Gastrocnemius medialis (tissue), 4 donors: ENCODE measurements at regions not wholly inside any gene's neighbourhood (a gene's known extent, or its start where the extent isn't known, plus 50 kb on each side); places are given as distances from the start of the nearest gene placed in this dataset.

ENCODE experiments used
- ATAC-seq, 2 donors: fragments of 150-250 bp; one replicate each; pipeline ENCODE4 v1.9.1; 2016
- DNase-seq, 2 donors: peaks; one replicate each; pipeline ENCODE4 v3.0.0-alpha.2; 2019
- H3K27ac ChIP-seq, 4 donors: fragments of 200-600 bp; sonication (generic); 1 replicate in 1 of 4; 2 replicates in 3 of 4; pipeline ENCODE4 v1.5.1; 2016 to 2018; ENCODE audit warnings: mild to moderate bottlenecking in 2 of 4, moderate library complexity in 1 of 4
- H3K27me3 ChIP-seq, 3 donors: fragments of 200-600 bp; sonication (generic) in 2 of 3; 1 replicate in 1 of 3; 2 replicates in 2 of 3; pipeline versions ENCODE4 v1.5.1 to v1.6.0; 2016 to 2019; ENCODE audit warnings: mild to moderate bottlenecking in 1 of 3, moderate library complexity in 1 of 3
- H3K36me3 ChIP-seq, 2 donors: fragments of 200-600 bp; sonication (generic) in 1 of 2; one replicate each; pipeline ENCODE4 v1.5.1; 2017 to 2018
- H3K4me1 ChIP-seq, 2 donors: fragments of 200-600 bp; sonication (generic) in 1 of 2; one replicate each; pipeline ENCODE4 v1.5.1; 2016 to 2017; ENCODE audit warnings: mild to moderate bottlenecking in 2 of 2
- H3K4me3 ChIP-seq, 4 donors: fragments of 200-600 bp; sonication (generic) in 3 of 4; 1 replicate in 1 of 4; 2 replicates in 3 of 4; pipeline ENCODE4 v1.5.1; 2016 to 2019; ENCODE audit warnings: mild to moderate bottlenecking in 2 of 4
- H3K9me3 ChIP-seq, 3 donors: fragments of 200-600 bp; sonication (generic) in 2 of 3; 1 replicate in 1 of 3; 2 replicates in 2 of 3; pipeline ENCODE4 v1.5.1; 2016 to 2019
- CTCF ChIP-seq, 5 experiments: fragments of 450-650 bp in 3 of 5; fragments of 200-600 bp in 2 of 5; sonication (generic) in 2 of 5; IDR thresholded peaks in 4 of 5; conservative IDR thresholded peaks in 1 of 5; 1 replicate in 4 of 5; 2 replicates in 1 of 5; pipeline ENCODE4 v1.5.1; 2016 to 2019; ENCODE audit warnings: antibody characterized with exemption in 5 of 5, mild to moderate bottlenecking in 3 of 5, moderate library complexity in 3 of 5
- POLR2A ChIP-seq, 2 donors: fragments of 450-650 bp; IDR thresholded peaks; one replicate each; pipeline ENCODE4 v1.6.1; 2017; ENCODE audit warnings: antibody characterized with exemption in 2 of 2, mild to moderate bottlenecking in 2 of 2, moderate library complexity in 2 of 2
- in situ Hi-C, 4 donors: fragments of 200-750 bp; cut with MboI; loops; one replicate each; pipeline versions ENCODE4 v1.15.0 to v1.8.0; 2017; ENCODE audit warnings: low sequenced_read_pairs in 4 of 4
- intact Hi-C: fragments of 100-400 bp; cut with DNase I; formaldehyde crosslinking; loops from one replicate; pipeline ENCODE4 v1.15.1; 2023; ENCODE audit warnings: low total_unique reads

DNA sequence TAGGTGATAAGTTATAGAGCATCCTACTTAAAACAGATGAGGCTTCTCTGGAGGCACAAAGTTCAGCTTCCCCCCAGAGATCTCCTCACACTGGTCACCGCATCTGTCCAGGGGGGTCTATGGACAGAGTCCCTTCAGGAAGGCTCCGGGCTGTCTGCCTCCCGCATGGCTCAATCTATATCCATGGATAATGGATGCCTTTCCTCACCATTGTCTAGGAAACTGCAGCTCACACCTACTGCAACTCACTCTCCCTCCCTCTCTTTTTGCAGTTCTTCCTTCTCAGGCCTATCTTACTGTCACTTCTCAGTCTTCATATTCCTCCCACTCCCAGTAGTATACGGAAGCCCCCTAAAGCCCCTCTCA, 100.6 kb upstream of the BCL2L14 start:
- H3K27ac ChIP-seq, result no peak overlapping the region
- intact Hi-C loops, result no loop called here
- DNase-seq (no peak), ATAC-seq (no peak)
- no peak overlapping the region for H3K4me3 ChIP-seq
- H3K36me3 ChIP-seq, result no peaks in the 10 kb centered on the region
- H3K4me1 ChIP-seq, result peaks cover 0 to 15% of the 10 kb centered on the region in 2 donors
- H3K27me3 ChIP-seq, result no peaks in the 10 kb centered on the region
- TF ChIP-seq POLR2A (IDR thresholded peaks at IDR 0.05), result no peak
- TF ChIP-seq CTCF (IDR thresholded peaks at IDR 0.05 in 4 of 5, conservative IDR thresholded peaks at IDR 0.05 in 1 of 5), result no peak
- no peaks in the 10 kb centered on the region for H3K9me3 ChIP-seq
- in situ Hi-C loops, result no loop called here

GRCh38 chr12:11973396-11973795, 97.3 kb upstream of the BCL2L14 start:
- intact Hi-C loops, result no loop called here
- ATAC-seq (no peak), DNase-seq (no peak)
- H3K4me1 ChIP-seq, result peaks cover 0 to 3% of the 10 kb centered on the region in 2 donors
- H3K9me3 ChIP-seq, result no peaks in the 10 kb centered on the region
- H3K27me3 ChIP-seq, result no peaks in the 10 kb centered on the region
- in situ Hi-C loops, result no loop called here
- no peak for TF ChIP-seq POLR2A (IDR thresholded peaks at IDR 0.05)
- no peak for TF ChIP-seq CTCF (IDR thresholded peaks at IDR 0.05 in 4 of 5, conservative IDR thresholded peaks at IDR 0.05 in 1 of 5)
- H3K36me3 ChIP-seq, result no peaks in the 10 kb centered on the region
- no peak overlapping the region for H3K27ac ChIP-seq
- H3K4me3 ChIP-seq, result no peak overlapping the region

DNA sequence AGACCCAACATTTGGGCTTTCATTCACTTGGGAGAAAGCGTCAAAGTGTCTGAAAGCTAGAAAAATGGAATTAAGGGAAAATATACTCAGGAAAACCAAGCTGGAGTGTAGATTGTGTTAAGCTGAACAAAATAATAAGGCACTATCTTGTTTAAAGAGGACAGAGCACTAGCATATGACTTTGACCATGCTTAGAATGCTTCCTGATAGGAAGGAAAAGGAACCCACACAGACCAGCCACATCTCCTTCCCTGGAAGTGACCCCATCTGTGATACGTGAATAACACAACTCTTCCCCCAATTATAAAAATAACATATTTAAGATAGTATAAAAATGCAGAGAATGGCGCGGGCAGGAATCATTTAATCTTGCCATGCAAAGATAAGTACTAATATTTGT, 94.7 kb upstream of the BCL2L14 start:
- TF ChIP-seq CTCF (IDR thresholded peaks at IDR 0.05 in 4 of 5, conservative IDR thresholded peaks at IDR 0.05 in 1 of 5), result no peak
- no peak for TF ChIP-seq POLR2A (IDR thresholded peaks at IDR 0.05)
- in situ Hi-C loops, result loop anchor here in 1 of 4 donors (25.0 kb wide), 1 partner anchor 89 kb away; no protein-coding TSS in a partner anchor
- Histone ChIP-seq H3K4me3 (no peak overlapping the region), H3K27me3 (no peaks in the 10 kb centered on the region), H3K27ac (no peak overlapping the region), H3K4me1 (no peaks in the 10 kb centered on the region), H3K36me3 (no peaks in the 10 kb centered on the region), H3K9me3 (no peaks in the 10 kb centered on the region)
- intact Hi-C loops, result no loop called here
- DNase-seq (no peak), ATAC-seq (no peak)

DNA sequence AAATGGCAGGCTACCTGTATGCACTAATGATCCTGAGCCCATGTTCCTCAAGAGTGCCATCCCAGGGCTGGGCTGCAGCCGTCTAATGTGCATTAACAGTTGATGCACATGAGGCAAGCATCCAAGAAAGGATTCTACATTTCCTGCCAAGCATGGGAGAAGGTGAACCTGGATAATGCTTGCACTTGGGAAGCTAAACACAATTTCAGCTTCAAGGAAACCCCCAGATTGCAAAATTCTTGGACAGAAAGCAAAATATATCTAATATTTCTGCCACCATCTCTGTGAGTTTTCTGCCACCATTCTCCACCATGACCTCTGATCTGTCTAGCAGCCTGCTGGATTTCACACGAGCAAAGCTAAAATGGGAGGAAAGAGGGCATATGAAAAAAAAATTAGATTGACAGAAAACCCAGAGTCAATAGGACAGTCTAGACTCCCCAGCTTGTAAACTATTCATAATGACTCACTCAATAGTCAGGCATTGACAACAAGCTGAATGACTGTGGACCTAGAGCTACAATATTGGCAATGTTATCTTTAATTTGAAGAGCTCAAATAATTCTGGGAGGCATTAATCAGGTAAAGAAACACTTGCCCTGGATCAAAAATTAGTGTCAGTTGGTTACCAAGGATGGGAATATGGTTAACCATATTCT, 91.9 kb upstream of the BCL2L14 start:
- in situ Hi-C loops (loop anchor here in 1 of 4 donors (25.0 kb wide), 1 partner anchor 92 kb away; no protein-coding TSS in a partner anchor), intact Hi-C loops (no loop called here)
- H3K27me3 ChIP-seq, result no peaks in the 10 kb centered on the region
- TF ChIP-seq CTCF (IDR thresholded peaks at IDR 0.05 in 4 of 5, conservative IDR thresholded peaks at IDR 0.05 in 1 of 5), result no peak
- no peak for TF ChIP-seq POLR2A (IDR thresholded peaks at IDR 0.05)
- peaks cover 0 to under 1% of the 10 kb centered on the region in 2 donors for H3K4me1 ChIP-seq
- no peaks in the 10 kb centered on the region for H3K9me3 ChIP-seq
- no peak overlapping the region for H3K4me3 ChIP-seq
- no peaks in the 10 kb centered on the region for H3K36me3 ChIP-seq
- DNase-seq (no peak), ATAC-seq (no peak)
- H3K27ac ChIP-seq, result no peak overlapping the region

DNA sequence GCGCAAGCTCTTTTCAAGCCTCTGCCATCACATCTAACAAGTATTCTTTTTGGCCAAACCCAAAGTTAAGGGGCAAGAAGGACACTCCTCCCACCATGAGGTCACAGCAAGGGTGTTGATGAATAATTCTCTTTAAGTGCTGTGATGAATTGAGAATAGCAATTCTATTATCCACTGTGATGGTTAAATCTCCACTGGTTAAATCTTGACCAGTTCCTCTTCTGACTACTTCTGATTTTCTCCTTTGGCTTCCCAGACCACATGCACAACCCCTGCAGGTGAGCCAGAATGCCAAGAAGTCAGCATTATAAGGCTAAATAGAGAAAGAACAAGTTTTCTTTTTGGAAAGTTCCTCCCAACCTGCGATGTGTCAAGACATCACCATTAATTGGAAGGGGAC, 90.6 kb upstream of the BCL2L14 start:
- Histone ChIP-seq H3K27ac (no peak overlapping the region), H3K27me3 (no peaks in the 10 kb centered on the region), H3K36me3 (no peaks in the 10 kb centered on the region), H3K4me3 (no peak overlapping the region), H3K4me1 (peaks cover 0 to 6% of the 10 kb centered on the region in 2 donors), H3K9me3 (no peaks in the 10 kb centered on the region)
- intact Hi-C loops, result no loop called here
- ATAC-seq (no peak), DNase-seq (no peak)
- no peak for TF ChIP-seq POLR2A (IDR thresholded peaks at IDR 0.05)
- TF ChIP-seq CTCF (IDR thresholded peaks at IDR 0.05 in 4 of 5, conservative IDR thresholded peaks at IDR 0.05 in 1 of 5), result no peak
- in situ Hi-C loops, result loop anchor here in 1 of 4 donors (25.0 kb wide), 1 partner anchor 93 kb away; no protein-coding TSS in a partner anchor
